Islet of Langerhans (tissue), 1 donor: ENCODE measurements at regions not wholly inside any gene's neighbourhood (a gene's known extent, or its start where the extent isn't known, plus 50 kb on each side); places are given as distances from the start of the nearest gene placed in this dataset.

ENCODE experiments used
- FAIRE-seq: peaks from one replicate; lab custom pipeline; 2011; peaks lifted over from hg19 to GRCh38; lab: Jason Lieb, UNC

- FAIRE-seq, result no peak
These were observed 51.7 kb upstream of the TJP1 start for GRCh38 chr15:29873947-29874411.

GRCh38 chr15:29873264-29873663 lies 51.0 kb upstream of the TJP1 start:
- FAIRE-seq, result no peak

- no peak for FAIRE-seq
These were observed 50.4 kb upstream of the TJP1 start for GRCh38 chr15:29872716-29873115.
